OCI-LY7 (cell line): ENCODE measurements at regions not wholly inside any gene's neighbourhood (a gene's known extent, or its start where the extent isn't known, plus 50 kb on each side); places are given as distances from the start of the nearest gene placed in this dataset.
"Not testable (repeated sequence)": the region's sequence is repeated elsewhere in the genome, so short reads cannot be mapped to it uniquely, and the experiment has no call there.

Experiments
- BruUV-seq: library from RNA; stranded (reverse); fragments of 400-500 nt; replicated peaks from 2 replicates; lab custom pipeline; 2021; lab: Mats Ljungman, UMichigan
- CTCF ChIA-PET: fragments of 300-600 bp; sonication (Branson Sonifier 250); formaldehyde crosslinking; loops from one replicate; lab custom pipeline; 2022; ENCODE audit warnings: antibody characterized with exemption; ENCODE audit not compliant: unreplicated experiment; lab: Charles Lee
- POLR2A ChIA-PET: fragments of 300-600 bp; sonication (Branson Sonifier 250); formaldehyde crosslinking; loops from one replicate; lab custom pipeline; 2022; ENCODE audit warnings: antibody characterized with exemption; lab: Charles Lee
- DNase-seq: peaks from one replicate; pipeline ENCODE4 v3.0.0-alpha.2; 2015; ENCODE audit warnings: low spot score
- H2AFZ ChIP-seq: fragments of 200-600 bp; sonication (generic), shearing (Covaris generic); 2 replicates; pipeline ENCODE4 v1.6.1; 2014; ENCODE audit warnings: mild to moderate bottlenecking, antibody characterized with exemption, low read length, moderate library complexity
- H3K27ac ChIP-seq: fragments of 200-600 bp; sonication (generic); 2 replicates; pipeline ENCODE4 v1.5.1; 2014; ENCODE audit warnings: mixed run types, low read depth, mild to moderate bottlenecking, moderate library complexity, low read length, inconsistent platforms; ENCODE audit not compliant: poor library complexity, severe bottlenecking
- H3K36me3 ChIP-seq: fragments of 200-600 bp; sonication (generic); 2 replicates; pipeline ENCODE4 v1.6.1; 2014; ENCODE audit warnings: mild to moderate bottlenecking, antibody characterized with exemption, low read length, moderate library complexity, mixed read lengths; ENCODE audit not compliant: insufficient read depth
- H3K4me1 ChIP-seq: fragments of 200-600 bp; sonication (generic); 2 replicates; pipeline ENCODE4 v1.5.1; 2014; ENCODE audit warnings: mild to moderate bottlenecking, low read length; ENCODE audit not compliant: insufficient read depth, poor library complexity, severe bottlenecking
- H3K4me2 ChIP-seq: fragments of 200-600 bp; sonication (generic); 2 replicates; pipeline ENCODE4 v1.6.1; 2014; ENCODE audit warnings: mild to moderate bottlenecking, low read length
- H3K4me3 ChIP-seq: fragments of 200-600 bp; sonication (generic); 2 replicates; pipeline ENCODE4 v1.5.1; 2014; ENCODE audit warnings: mild to moderate bottlenecking, low read depth, low read length; ENCODE audit not compliant: poor library complexity, severe bottlenecking
- H3K79me2 ChIP-seq: fragments of 200-600 bp; sonication (generic); 2 replicates; pipeline ENCODE4 v1.6.1; 2016; ENCODE audit warnings: low read depth, mild to moderate bottlenecking, low read length, moderate library complexity, mixed read lengths; ENCODE audit not compliant: insufficient read depth
- H3K9me2 ChIP-seq: fragments of 200-600 bp; sonication (generic); 2 replicates; pipeline ENCODE4 v1.6.1; 2016; ENCODE audit warnings: mild to moderate bottlenecking, low read length, mixed read lengths; ENCODE audit not compliant: insufficient read depth
- H3K9me3 ChIP-seq: fragments of 200-600 bp; sonication (generic); 2 replicates; pipeline ENCODE4 v1.6.1; 2014; ENCODE audit warnings: mild to moderate bottlenecking, mixed run types, low read length, mixed read lengths
- H4K20me1 ChIP-seq: fragments of 200-600 bp; sonication (generic); 2 replicates; pipeline ENCODE4 v1.6.1; 2014; ENCODE audit warnings: mild to moderate bottlenecking, antibody characterized with exemption, low read length, moderate library complexity, mixed read lengths; ENCODE audit not compliant: insufficient read depth
- intact Hi-C: fragments of 100-400 bp; cut with micrococcal nuclease; formaldehyde crosslinking; loops from one replicate; pipeline ENCODE4 v1.10.0; 2022; ENCODE audit not compliant: unreplicated experiment

- H3K9me2 ChIP-seq, H3K79me2 ChIP-seq, H3K4me2 ChIP-seq, H4K20me1 ChIP-seq, H3K36me3 ChIP-seq, BruUV-seq, POLR2A ChIA-PET, H3K4me3 ChIP-seq, CTCF ChIA-PET, H2AFZ ChIP-seq, intact Hi-C loops, H3K9me3 ChIP-seq, H3K27ac ChIP-seq, DNase-seq, H3K4me1 ChIP-seq: not testable (repeated sequence)
Measured at GRCh38 chr9:42974725-42975124, 791.3 kb downstream of the SPATA31A6 start.

- POLR2A ChIA-PET, H3K36me3 ChIP-seq, H3K4me1 ChIP-seq, BruUV-seq, H3K4me3 ChIP-seq, H3K79me2 ChIP-seq, H3K4me2 ChIP-seq, intact Hi-C loops, CTCF ChIA-PET, DNase-seq, H3K9me2 ChIP-seq, H3K9me3 ChIP-seq, H4K20me1 ChIP-seq, H2AFZ ChIP-seq, H3K27ac ChIP-seq: not testable (repeated sequence)
Measured at GRCh38 chr9:42984761-42985160, 801.3 kb downstream of the SPATA31A6 start.
